Panc1 (cell line): ENCODE measurements at regions not wholly inside any gene's neighbourhood (a gene's known extent, or its start where the extent isn't known, plus 50 kb on each side); places are given as distances from the start of the nearest gene placed in this dataset.

Source experiments
- SIN3A ChIP-seq: IDR thresholded peaks from 2 replicates; pipeline ENCODE4 v1.6.1; 2012; ENCODE audit warnings: low read depth, mild to moderate bottlenecking, low read length, moderate library complexity, borderline replicate concordance; ENCODE audit not compliant: insufficient read depth
- TF ChIP-seq, protein P1 (sequence below): fragments of 450-650 bp; IDR thresholded peaks from 2 replicates; pipeline ENCODE4 v1.5.1; 2017; ENCODE audit warnings: mild to moderate bottlenecking
- TF ChIP-seq, protein P2 (sequence below), 2 experiments: IDR thresholded peaks; 2 replicates each; pipeline ENCODE4 v1.6.1; 2011 to 2012; ENCODE audit warnings: low read depth in 2 of 2, control low read depth in 1 of 2, low read length in 1 of 2, mild to moderate bottlenecking in 1 of 2, moderate library complexity in 1 of 2; ENCODE audit not compliant: insufficient read depth in 1 of 2

DNA sequence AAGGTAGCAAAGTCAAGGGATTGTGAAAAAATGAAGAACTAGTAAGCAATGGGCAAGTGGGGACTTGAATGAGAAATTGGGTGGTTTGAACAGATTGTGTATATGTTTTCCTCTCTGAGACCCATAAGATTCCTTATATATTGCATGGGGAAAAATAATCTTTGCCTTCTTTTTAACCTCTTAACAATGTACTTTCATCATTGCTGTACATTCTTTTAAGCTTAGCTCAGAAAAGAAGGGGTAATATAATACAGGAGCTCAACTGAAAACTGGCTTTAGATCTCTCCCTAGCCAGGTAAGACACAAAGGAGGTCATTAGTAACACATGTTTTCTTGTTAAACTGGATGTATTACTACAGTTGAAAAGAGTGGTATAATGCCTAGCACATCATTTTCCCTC is 287.2 kb downstream of the RNF144B start:
- TF ChIP-seq SIN3A, result no peak
- TF ChIP-seq, protein P1, sequence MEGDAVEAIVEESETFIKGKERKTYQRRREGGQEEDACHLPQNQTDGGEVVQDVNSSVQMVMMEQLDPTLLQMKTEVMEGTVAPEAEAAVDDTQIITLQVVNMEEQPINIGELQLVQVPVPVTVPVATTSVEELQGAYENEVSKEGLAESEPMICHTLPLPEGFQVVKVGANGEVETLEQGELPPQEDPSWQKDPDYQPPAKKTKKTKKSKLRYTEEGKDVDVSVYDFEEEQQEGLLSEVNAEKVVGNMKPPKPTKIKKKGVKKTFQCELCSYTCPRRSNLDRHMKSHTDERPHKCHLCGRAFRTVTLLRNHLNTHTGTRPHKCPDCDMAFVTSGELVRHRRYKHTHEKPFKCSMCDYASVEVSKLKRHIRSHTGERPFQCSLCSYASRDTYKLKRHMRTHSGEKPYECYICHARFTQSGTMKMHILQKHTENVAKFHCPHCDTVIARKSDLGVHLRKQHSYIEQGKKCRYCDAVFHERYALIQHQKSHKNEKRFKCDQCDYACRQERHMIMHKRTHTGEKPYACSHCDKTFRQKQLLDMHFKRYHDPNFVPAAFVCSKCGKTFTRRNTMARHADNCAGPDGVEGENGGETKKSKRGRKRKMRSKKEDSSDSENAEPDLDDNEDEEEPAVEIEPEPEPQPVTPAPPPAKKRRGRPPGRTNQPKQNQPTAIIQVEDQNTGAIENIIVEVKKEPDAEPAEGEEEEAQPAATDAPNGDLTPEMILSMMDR, result no peak
- TF ChIP-seq, protein P2, sequence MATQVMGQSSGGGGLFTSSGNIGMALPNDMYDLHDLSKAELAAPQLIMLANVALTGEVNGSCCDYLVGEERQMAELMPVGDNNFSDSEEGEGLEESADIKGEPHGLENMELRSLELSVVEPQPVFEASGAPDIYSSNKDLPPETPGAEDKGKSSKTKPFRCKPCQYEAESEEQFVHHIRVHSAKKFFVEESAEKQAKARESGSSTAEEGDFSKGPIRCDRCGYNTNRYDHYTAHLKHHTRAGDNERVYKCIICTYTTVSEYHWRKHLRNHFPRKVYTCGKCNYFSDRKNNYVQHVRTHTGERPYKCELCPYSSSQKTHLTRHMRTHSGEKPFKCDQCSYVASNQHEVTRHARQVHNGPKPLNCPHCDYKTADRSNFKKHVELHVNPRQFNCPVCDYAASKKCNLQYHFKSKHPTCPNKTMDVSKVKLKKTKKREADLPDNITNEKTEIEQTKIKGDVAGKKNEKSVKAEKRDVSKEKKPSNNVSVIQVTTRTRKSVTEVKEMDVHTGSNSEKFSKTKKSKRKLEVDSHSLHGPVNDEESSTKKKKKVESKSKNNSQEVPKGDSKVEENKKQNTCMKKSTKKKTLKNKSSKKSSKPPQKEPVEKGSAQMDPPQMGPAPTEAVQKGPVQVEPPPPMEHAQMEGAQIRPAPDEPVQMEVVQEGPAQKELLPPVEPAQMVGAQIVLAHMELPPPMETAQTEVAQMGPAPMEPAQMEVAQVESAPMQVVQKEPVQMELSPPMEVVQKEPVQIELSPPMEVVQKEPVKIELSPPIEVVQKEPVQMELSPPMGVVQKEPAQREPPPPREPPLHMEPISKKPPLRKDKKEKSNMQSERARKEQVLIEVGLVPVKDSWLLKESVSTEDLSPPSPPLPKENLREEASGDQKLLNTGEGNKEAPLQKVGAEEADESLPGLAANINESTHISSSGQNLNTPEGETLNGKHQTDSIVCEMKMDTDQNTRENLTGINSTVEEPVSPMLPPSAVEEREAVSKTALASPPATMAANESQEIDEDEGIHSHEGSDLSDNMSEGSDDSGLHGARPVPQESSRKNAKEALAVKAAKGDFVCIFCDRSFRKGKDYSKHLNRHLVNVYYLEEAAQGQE (IDR thresholded peaks at IDR 0.05; ENCODE audit: insufficient read depth in 1 of 2, low read depth in 2 of 2, low read length in 1 of 2), result no peak
